SU-DHL-6 (cell line): ENCODE measurements at regions not wholly inside any gene's neighbourhood (a gene's known extent, or its start where the extent isn't known, plus 50 kb on each side); places are given as distances from the start of the nearest gene placed in this dataset.
"Not testable (repeated sequence)": the region's sequence is repeated elsewhere in the genome, so short reads cannot be mapped to it uniquely, and the experiment has no call there.

Experiments
- H2AFZ ChIP-seq: fragments of 200-600 bp; sonication (generic); 2 replicates; pipeline ENCODE4 v1.6.1; 2014; ENCODE audit warnings: low read depth, mild to moderate bottlenecking, moderate library complexity, mixed read lengths, antibody characterized with exemption, low read length; ENCODE audit not compliant: severe bottlenecking
- H3F3A ChIP-seq: fragments of 200-600 bp; shearing (Covaris generic); 2 replicates; pipeline ENCODE4 v1.6.0; 2016; ENCODE audit warnings: antibody characterized with exemption, mild to moderate bottlenecking; ENCODE audit not compliant: insufficient read depth
- H3K27ac ChIP-seq: fragments of 200-600 bp; sonication (generic); 2 replicates; pipeline ENCODE4 v1.5.1; 2016; ENCODE audit warnings: low read depth, mild to moderate bottlenecking, low read length, moderate library complexity, mixed read lengths
- H3K27me3 ChIP-seq: fragments of 200-600 bp; sonication (generic), shearing (Covaris generic); 2 replicates; pipeline ENCODE4 v1.6.0; 2014; ENCODE audit warnings: mild to moderate bottlenecking, low read length
- H3K36me3 ChIP-seq: fragments of 200-600 bp; sonication (generic); 2 replicates; pipeline ENCODE4 v1.6.1; 2014; ENCODE audit warnings: mild to moderate bottlenecking, low read length, mixed read lengths
- H3K4me2 ChIP-seq: fragments of 300-600, 200-600 bp; shearing (Covaris generic), sonication (generic); 2 replicates; pipeline ENCODE4 v1.6.0; 2014; ENCODE audit warnings: low read length, low read depth, mild to moderate bottlenecking; ENCODE audit not compliant: poor library complexity, severe bottlenecking
- H3K4me3 ChIP-seq: fragments of 200-600 bp; sonication (generic); 2 replicates; pipeline ENCODE4 v1.5.1; 2014; ENCODE audit warnings: antibody characterized with exemption, low read length, mild to moderate bottlenecking, mixed read lengths; ENCODE audit not compliant: insufficient read depth, poor library complexity, severe bottlenecking
- H3K79me2 ChIP-seq: fragments of 200-600 bp; sonication (generic); 2 replicates; pipeline ENCODE4 v1.6.1; 2014; ENCODE audit warnings: mild to moderate bottlenecking, low read length, moderate library complexity; ENCODE audit not compliant: insufficient read depth
- H3K9ac ChIP-seq: fragments of 200-600 bp; sonication (generic); 2 replicates; pipeline ENCODE4 v1.7.0; 2014; ENCODE audit warnings: mild to moderate bottlenecking, low read length
- H3K9me2 ChIP-seq: fragments of 200-600 bp; sonication (generic); replicated peaks from 2 replicates; pipeline ENCODE4 v1.6.1; 2014; ENCODE audit warnings: low read length; ENCODE audit not compliant: insufficient read depth
- H3K9me3 ChIP-seq: fragments of 200-600 bp; sonication (generic); 2 replicates; pipeline ENCODE4 v1.6.1; 2014; ENCODE audit warnings: low read length, mixed read lengths; ENCODE audit not compliant: insufficient read depth
- H4K20me1 ChIP-seq: fragments of 200-600 bp; sonication (generic); 2 replicates; pipeline ENCODE4 v1.6.1; 2014; ENCODE audit warnings: low read depth, mild to moderate bottlenecking, antibody characterized with exemption, low read length, moderate library complexity, mixed read lengths
- EZH2phosphoT487 ChIP-seq: fragments of 200-600 bp; sonication (generic), shearing (Covaris generic); conservative IDR thresholded peaks from 2 replicates; pipeline ENCODE4 v1.6.1; 2018; ENCODE audit warnings: mild to moderate bottlenecking, antibody characterized with exemption, low read length, moderate library complexity, mixed read lengths
- TF ChIP-seq, protein P1 (sequence below): fragments of 200-600 bp; sonication (generic); IDR thresholded peaks from one replicate; pipeline ENCODE4 v1.5.1; 2017; ENCODE audit warnings: antibody characterized with exemption, mild to moderate bottlenecking, low read length, moderate library complexity; ENCODE audit not compliant: insufficient read depth, poor library complexity, severe bottlenecking

DNA sequence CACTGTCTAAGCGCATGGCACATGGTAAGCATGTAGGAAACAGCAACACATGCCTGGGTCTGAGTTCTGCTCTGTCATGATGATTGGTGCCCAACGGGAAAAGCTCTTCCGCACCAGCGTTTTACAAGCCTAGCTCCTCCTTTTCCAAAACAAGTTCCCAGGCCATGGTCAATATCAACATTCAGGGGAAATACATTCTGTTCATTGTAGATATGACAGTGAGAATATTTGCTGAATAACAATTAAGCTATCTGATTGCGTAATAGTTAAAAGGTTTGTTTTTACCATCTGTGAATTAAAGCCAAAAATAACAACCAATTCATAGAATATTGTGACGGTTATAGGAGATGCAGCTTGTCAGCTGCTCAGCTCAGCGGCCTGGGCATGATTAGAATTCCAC is 404.3 kb upstream of the SLC35B3 start:
- no peaks in the 10 kb centered on the region for H3K9me2 ChIP-seq
- no peak overlapping the region for H3K9ac ChIP-seq
- no peaks in the 10 kb centered on the region for H3K79me2 ChIP-seq
- TF ChIP-seq, protein P1, sequence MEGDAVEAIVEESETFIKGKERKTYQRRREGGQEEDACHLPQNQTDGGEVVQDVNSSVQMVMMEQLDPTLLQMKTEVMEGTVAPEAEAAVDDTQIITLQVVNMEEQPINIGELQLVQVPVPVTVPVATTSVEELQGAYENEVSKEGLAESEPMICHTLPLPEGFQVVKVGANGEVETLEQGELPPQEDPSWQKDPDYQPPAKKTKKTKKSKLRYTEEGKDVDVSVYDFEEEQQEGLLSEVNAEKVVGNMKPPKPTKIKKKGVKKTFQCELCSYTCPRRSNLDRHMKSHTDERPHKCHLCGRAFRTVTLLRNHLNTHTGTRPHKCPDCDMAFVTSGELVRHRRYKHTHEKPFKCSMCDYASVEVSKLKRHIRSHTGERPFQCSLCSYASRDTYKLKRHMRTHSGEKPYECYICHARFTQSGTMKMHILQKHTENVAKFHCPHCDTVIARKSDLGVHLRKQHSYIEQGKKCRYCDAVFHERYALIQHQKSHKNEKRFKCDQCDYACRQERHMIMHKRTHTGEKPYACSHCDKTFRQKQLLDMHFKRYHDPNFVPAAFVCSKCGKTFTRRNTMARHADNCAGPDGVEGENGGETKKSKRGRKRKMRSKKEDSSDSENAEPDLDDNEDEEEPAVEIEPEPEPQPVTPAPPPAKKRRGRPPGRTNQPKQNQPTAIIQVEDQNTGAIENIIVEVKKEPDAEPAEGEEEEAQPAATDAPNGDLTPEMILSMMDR, result no peak
- no peak for TF ChIP-seq EZH2phosphoT487
- no peak overlapping the region for H3K4me2 ChIP-seq
- no peaks in the 10 kb centered on the region for H3K36me3 ChIP-seq
- no peak overlapping the region for H3K4me3 ChIP-seq
- no peaks in the 10 kb centered on the region for H3K27me3 ChIP-seq
- H2AFZ ChIP-seq, result no peak overlapping the region
- H4K20me1 ChIP-seq, result no peaks in the 10 kb centered on the region
- no peaks in the 10 kb centered on the region for H3F3A ChIP-seq
- no peak overlapping the region for H3K27ac ChIP-seq
- H3K9me3 ChIP-seq, result no peaks in the 10 kb centered on the region

GRCh38 chr6:8837343-8837742 is 402.0 kb upstream of the SLC35B3 start:
- Histone ChIP-seq H3F3A (no peaks in the 10 kb centered on the region), H3K79me2 (no peaks in the 10 kb centered on the region), H3K36me3 (no peaks in the 10 kb centered on the region), H3K4me3 (no peak overlapping the region), H3K27me3 (no peaks in the 10 kb centered on the region), H3K4me2 (no peak overlapping the region), H2AFZ (no peak overlapping the region), H3K27ac (no peak overlapping the region), H3K9me2 (no peaks in the 10 kb centered on the region), H4K20me1 (no peaks in the 10 kb centered on the region), H3K9ac (no peak overlapping the region), H3K9me3 (no peaks in the 10 kb centered on the region)
- TF ChIP-seq, protein P1, result no peak
- TF ChIP-seq EZH2phosphoT487, result no peak

DNA sequence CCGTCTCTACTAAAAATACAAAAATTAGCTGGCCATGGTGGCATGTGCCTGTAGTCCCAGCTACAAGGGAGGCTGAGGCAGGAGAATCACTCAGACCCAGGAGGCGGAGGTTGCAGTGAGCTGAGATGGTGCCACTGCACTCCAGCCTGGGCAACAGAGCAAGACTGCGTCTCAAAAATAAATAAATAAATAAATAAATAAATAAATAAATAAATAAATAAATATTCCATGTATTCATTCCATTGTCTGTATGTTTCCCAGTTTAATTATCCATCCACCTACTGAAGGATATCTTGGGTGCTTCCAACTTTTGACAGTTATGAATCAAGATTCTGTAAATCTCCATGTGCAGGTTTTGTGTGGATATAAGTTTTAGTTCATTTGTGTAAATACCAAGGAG is 397.4 kb upstream of the SLC35B3 start:
- not testable (repeated sequence) for H3K4me3 ChIP-seq, H3K4me2 ChIP-seq, H3K9me3 ChIP-seq, H3K27me3 ChIP-seq, H3K79me2 ChIP-seq, H4K20me1 ChIP-seq, H3K27ac ChIP-seq, H2AFZ ChIP-seq, H3K9me2 ChIP-seq, H3F3A ChIP-seq, H3K9ac ChIP-seq, H3K36me3 ChIP-seq

DNA sequence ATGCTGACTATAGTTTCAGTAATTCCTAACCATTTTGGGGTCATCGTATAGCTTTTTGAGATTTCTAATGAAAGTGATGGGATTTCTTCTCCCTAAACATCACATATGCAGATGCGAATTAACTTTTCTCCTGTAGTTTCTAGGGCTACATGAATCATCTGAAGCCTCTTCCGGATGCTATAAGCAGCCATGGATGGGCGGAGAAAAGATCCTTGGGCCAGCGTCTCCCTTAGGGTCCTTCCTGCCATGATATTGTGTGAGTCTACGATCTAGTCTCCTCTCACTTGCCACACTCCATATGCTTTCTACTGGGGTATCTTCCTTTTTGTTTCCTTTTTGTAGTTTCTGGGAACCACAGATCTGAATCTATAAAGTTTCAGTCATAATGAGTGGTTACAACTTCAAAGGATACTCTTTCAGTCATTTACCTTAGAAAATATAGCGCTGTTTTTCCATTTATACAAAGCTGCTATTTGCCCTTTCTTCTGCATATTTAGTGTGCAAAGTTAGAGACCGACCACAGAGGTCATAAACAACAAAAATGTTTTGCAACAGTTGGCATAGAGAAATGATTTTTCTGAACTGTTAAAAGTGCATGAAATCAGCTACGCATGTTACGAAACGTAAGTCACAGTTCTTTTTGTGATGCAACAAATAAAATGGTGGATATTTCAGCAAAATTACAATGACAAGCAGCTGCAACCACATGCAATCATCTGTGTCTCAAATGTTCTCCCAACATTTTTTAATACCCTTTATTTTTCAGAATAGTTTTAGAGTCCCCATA is 396.2 kb upstream of the SLC35B3 start:
- TF ChIP-seq, protein P1, result no peak
- no peak for TF ChIP-seq EZH2phosphoT487
- H3K9me3 ChIP-seq, result no peaks in the 10 kb centered on the region

More for the DNA sequence above, 396.2 kb upstream of the SLC35B3 start:
- H3K4me2 ChIP-seq, result no peak overlapping the region
- no peak overlapping the region for H3K4me3 ChIP-seq
- no peaks in the 10 kb centered on the region for H3K79me2 ChIP-seq
- H2AFZ ChIP-seq, result no peak overlapping the region
- no peaks in the 10 kb centered on the region for H3K36me3 ChIP-seq
- H3K9me2 ChIP-seq, result no peaks in the 10 kb centered on the region
- no peaks in the 10 kb centered on the region for H3F3A ChIP-seq
- no peak overlapping the region for H3K9ac ChIP-seq
- H3K27me3 ChIP-seq, result no peaks in the 10 kb centered on the region
- H3K27ac ChIP-seq, result no peak overlapping the region
- H4K20me1 ChIP-seq, result no peaks in the 10 kb centered on the region
